ENCODE measurements at regions not wholly inside any gene's neighbourhood (a gene's known extent, or its start where the extent isn't known, plus 50 kb on each side); places are given as distances from the start of the nearest gene placed in this dataset.

- H3K4me1 Mint-ChIP-seq = peaks cover 11% of the 10 kb centered on the region
These were observed 284.5 kb upstream of the DNAJC19 start for GRCh38 chr3:181274025-181274424.

DNA sequence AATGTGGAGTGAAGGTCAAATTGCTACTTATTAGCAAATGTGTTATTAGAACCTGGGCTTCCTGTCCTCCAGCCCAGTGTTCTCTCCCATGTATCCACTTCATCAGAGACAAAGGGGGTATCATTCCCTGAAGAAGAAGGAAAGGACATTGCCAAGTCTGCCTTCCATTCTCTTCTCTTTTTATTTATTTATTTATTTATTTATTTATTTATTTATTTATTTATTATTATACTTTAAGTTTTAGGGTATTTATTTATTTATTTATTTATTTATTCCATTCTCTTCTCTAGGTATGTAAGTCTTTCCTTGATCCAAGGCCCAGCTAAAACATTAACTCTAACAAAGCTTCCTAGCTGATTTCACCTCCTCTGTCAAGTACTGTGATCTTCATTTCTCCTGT is 277.8 kb upstream of the DNAJC19 start:
- H3K36me3 Mint-ChIP-seq (ENCODE audit: low read depth) = peaks cover 5% of the 10 kb centered on the region
- no peak overlapping the region for H3K27ac Mint-ChIP-seq (ENCODE audit: unreplicated experiment)
- no peak for DNase-seq (ENCODE audit: low read depth, low spot score)
- H3K9me3 Mint-ChIP-seq = peaks cover 2% of the 10 kb centered on the region
- peaks cover 13% of the 10 kb centered on the region for H3K4me1 Mint-ChIP-seq
- H3K27me3 Mint-ChIP-seq (ENCODE audit: low read depth) = no peaks in the 10 kb centered on the region
- no peak overlapping the region for H3K4me3 Mint-ChIP-seq
- TF ChIP-seq, protein P1, sequence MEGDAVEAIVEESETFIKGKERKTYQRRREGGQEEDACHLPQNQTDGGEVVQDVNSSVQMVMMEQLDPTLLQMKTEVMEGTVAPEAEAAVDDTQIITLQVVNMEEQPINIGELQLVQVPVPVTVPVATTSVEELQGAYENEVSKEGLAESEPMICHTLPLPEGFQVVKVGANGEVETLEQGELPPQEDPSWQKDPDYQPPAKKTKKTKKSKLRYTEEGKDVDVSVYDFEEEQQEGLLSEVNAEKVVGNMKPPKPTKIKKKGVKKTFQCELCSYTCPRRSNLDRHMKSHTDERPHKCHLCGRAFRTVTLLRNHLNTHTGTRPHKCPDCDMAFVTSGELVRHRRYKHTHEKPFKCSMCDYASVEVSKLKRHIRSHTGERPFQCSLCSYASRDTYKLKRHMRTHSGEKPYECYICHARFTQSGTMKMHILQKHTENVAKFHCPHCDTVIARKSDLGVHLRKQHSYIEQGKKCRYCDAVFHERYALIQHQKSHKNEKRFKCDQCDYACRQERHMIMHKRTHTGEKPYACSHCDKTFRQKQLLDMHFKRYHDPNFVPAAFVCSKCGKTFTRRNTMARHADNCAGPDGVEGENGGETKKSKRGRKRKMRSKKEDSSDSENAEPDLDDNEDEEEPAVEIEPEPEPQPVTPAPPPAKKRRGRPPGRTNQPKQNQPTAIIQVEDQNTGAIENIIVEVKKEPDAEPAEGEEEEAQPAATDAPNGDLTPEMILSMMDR (conservative IDR thresholded peaks at IDR 0.05) = no peak

More at GRCh38 chr3:181274025-181274424, 284.5 kb upstream of the DNAJC19 start:
- no peak for DNase-seq (ENCODE audit: low read depth, low spot score)
- Mint-ChIP-seq H3K36me3 (ENCODE audit: low read depth) (no peaks in the 10 kb centered on the region), H3K27me3 (ENCODE audit: low read depth) (no peaks in the 10 kb centered on the region), H3K4me3 (no peak overlapping the region), H3K27ac (ENCODE audit: unreplicated experiment) (no peak overlapping the region), H3K9me3 (no peaks in the 10 kb centered on the region)
- TF ChIP-seq, protein P1 (conservative IDR thresholded peaks at IDR 0.05) = no peak

DNA sequence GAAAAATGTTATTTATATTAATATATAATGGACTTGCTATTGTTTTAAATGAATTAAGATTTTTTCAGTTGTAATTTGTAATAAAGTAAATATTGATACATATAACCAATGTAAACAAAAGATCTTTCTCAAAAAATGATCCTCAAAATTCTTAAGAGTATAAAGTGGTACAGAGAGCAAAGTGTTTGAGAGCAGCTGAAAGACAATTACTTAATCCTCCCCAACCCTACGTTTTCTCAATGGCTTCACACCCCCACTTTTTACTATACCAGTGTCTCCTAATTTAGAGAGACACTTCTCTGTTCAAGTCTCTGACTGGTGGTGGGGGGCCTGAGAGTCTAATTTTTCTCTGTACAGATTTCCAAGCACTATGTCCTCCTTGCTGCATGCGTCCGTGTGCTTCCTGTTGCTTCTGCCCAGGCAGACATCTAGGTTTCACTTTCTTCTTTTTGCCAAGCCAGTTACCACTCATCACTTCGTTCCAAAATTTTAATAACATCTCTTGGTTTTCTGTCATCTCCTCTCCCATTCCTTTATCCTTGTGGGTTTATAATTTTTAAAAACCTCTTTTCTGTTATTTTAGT is 276.3 kb upstream of the DNAJC19 start:
- Mint-ChIP-seq H3K4me1 (peaks cover 13% of the 10 kb centered on the region), H3K36me3 (ENCODE audit: low read depth) (peaks cover 9% of the 10 kb centered on the region), H3K4me3 (no peak overlapping the region), H3K27me3 (ENCODE audit: low read depth) (no peaks in the 10 kb centered on the region), H3K9me3 (peaks cover 7% of the 10 kb centered on the region), H3K27ac (ENCODE audit: unreplicated experiment) (peak overlapping the region; percentile 55)
- no peak for DNase-seq (ENCODE audit: low read depth, low spot score)
- TF ChIP-seq, protein P1 (conservative IDR thresholded peaks at IDR 0.05) = no peak

GRCh38 chr3:181264486-181264885 is 274.9 kb upstream of the DNAJC19 start:
- DNase-seq (ENCODE audit: low read depth, low spot score) = no peak
- H3K9me3 Mint-ChIP-seq = peaks cover 7% of the 10 kb centered on the region

GRCh38 chr3:181253796-181254195 is 264.3 kb upstream of the DNAJC19 start:
- no peak for DNase-seq (ENCODE audit: low read depth, low spot score)
- Mint-ChIP-seq H3K4me3 (peak overlapping the region; percentile 78), H3K36me3 (ENCODE audit: low read depth) (peaks cover under 1% of the 10 kb centered on the region), H3K4me1 (peaks cover 39% of the 10 kb centered on the region), H3K27me3 (ENCODE audit: low read depth) (no peaks in the 10 kb centered on the region), H3K9me3 (no peaks in the 10 kb centered on the region), H3K27ac (ENCODE audit: unreplicated experiment) (peak overlapping the region; percentile 97)
- TF ChIP-seq, protein P1 (conservative IDR thresholded peaks at IDR 0.05) = no peak

More at GRCh38 chr3:181264486-181264885, 274.9 kb upstream of the DNAJC19 start:
- H3K36me3 Mint-ChIP-seq (ENCODE audit: low read depth) = peaks cover 9% of the 10 kb centered on the region
- peaks cover 13% of the 10 kb centered on the region for H3K4me1 Mint-ChIP-seq
- H3K4me3 Mint-ChIP-seq = no peak overlapping the region
- TF ChIP-seq, protein P1 (conservative IDR thresholded peaks at IDR 0.05) = no peak
- no peaks in the 10 kb centered on the region for H3K27me3 Mint-ChIP-seq (ENCODE audit: low read depth)
- no peak overlapping the region for H3K27ac Mint-ChIP-seq (ENCODE audit: unreplicated experiment)

Measured in neural crest cell (in vitro differentiated cells).